CD4-positive, alpha-beta T cell treated with Interleukin-15 for 4 hours (primary cell): ENCODE measurements at regions not wholly inside any gene's neighbourhood (a gene's known extent, or its start where the extent isn't known, plus 50 kb on each side); places are given as distances from the start of the nearest gene placed in this dataset.
A peak's percentile ranks its signal among the peaks of the same experiment; 100 is the strongest.
"Not testable (repeated sequence)": the region's sequence is repeated elsewhere in the genome, so short reads cannot be mapped to it uniquely, and the experiment has no call there.

Experiments
- DNase-seq: peaks from one replicate; pipeline ENCODE4 v3.0.0-alpha.2; 2020; ENCODE audit warnings: low spot score

- not testable (repeated sequence) for DNase-seq
Observed at GRCh38 chr1:228796945-228797344, 61.7 kb downstream of the RHOU start.

GRCh38 chr1:228798035-228798434, 62.8 kb downstream of the RHOU start:
- DNase-seq, result no peak

GRCh38 chr1:228798548-228798947, 63.3 kb downstream of the RHOU start:
- DNase-seq, result no peak

GRCh38 chr1:228799924-228800323, 64.6 kb downstream of the RHOU start:
- DNase-seq, result no peak

GRCh38 chr1:228801068-228801467, 65.8 kb downstream of the RHOU start:
- no peak for DNase-seq

GRCh38 chr1:228802386-228803220, 67.3 kb downstream of the RHOU start:
- no peak for DNase-seq

GRCh38 chr1:228803421-228803820, 68.1 kb downstream of the RHOU start:
- DNase-seq, result no peak

GRCh38 chr1:228804173-228804572, 68.9 kb downstream of the RHOU start:
- no peak for DNase-seq

GRCh38 chr1:228804640-228805413, 69.5 kb downstream of the RHOU start:
- peak; percentile 24 for DNase-seq

GRCh38 chr1:228807904-228808605, 72.8 kb downstream of the RHOU start:
- DNase-seq, result no peak

- peak; percentile 28 for DNase-seq
Observed at GRCh38 chr1:228809621-228810394, 74.5 kb downstream of the RHOU start.

- no peak for DNase-seq
Observed at GRCh38 chr1:228810395-228810758, 75.1 kb downstream of the RHOU start.

GRCh38 chr1:228810878-228811711, 75.8 kb downstream of the RHOU start:
- no peak for DNase-seq

GRCh38 chr1:228811712-228812305, 76.5 kb downstream of the RHOU start:
- DNase-seq, result no peak

- DNase-seq, result no peak
Observed at GRCh38 chr1:228812961-228813360, 77.7 kb downstream of the RHOU start.

GRCh38 chr1:228814176-228814575, 78.9 kb downstream of the RHOU start:
- DNase-seq, result no peak

GRCh38 chr1:228818296-228818695, 83.0 kb downstream of the RHOU start:
- no peak for DNase-seq

- DNase-seq, result no peak
Observed at GRCh38 chr1:228818928-228819630, 83.8 kb downstream of the RHOU start.

- DNase-seq, result no peak
Observed at GRCh38 chr1:228821252-228821651, 86.0 kb downstream of the RHOU start.

- DNase-seq, result no peak
Observed at GRCh38 chr1:228823200-228823599, 87.9 kb downstream of the RHOU start.
